ENCODE measurements at regions not wholly inside any gene's neighbourhood (a gene's known extent, or its start where the extent isn't known, plus 50 kb on each side); places are given as distances from the start of the nearest gene placed in this dataset.

- H3K9me3 Mint-ChIP-seq = no peaks in the 10 kb centered on the region
- DNase-seq = no peak
Observed at GRCh38 chr18:73724958-73725357, 422.7 kb downstream of the FBXO15 start.

GRCh38 chr18:73719611-73720010 lies 428.0 kb downstream of the FBXO15 start:
- Mint-ChIP-seq H3K9me3 (peaks cover 14% of the 10 kb centered on the region), H3K27me3 (ENCODE audit: insufficient read depth) (peaks cover 3% of the 10 kb centered on the region; the same call in 1 of the 2 replicates), H3K36me3 (ENCODE audit: low read depth) (peaks cover 30% of the 10 kb centered on the region), H3K4me1 (ENCODE audit: low read depth) (peaks cover 32% of the 10 kb centered on the region), H3K4me3 (no peak overlapping the region), H3K27ac (no peak overlapping the region)
- TF ChIP-seq CTCF (IDR thresholded peaks at IDR 0.05) = no peak
- no peak for DNase-seq

More at GRCh38 chr18:73724958-73725357, 422.7 kb downstream of the FBXO15 start:
- peaks cover under 1% of the 10 kb centered on the region; the same call in 1 of the 2 replicates for H3K36me3 Mint-ChIP-seq (ENCODE audit: low read depth)
- no peak for TF ChIP-seq CTCF (IDR thresholded peaks at IDR 0.05)
- H3K4me1 Mint-ChIP-seq (ENCODE audit: low read depth) = peaks cover under 1% of the 10 kb centered on the region
- no peak overlapping the region for H3K4me3 Mint-ChIP-seq
- peaks cover 2% of the 10 kb centered on the region; the same call in 1 of the 2 replicates for H3K27me3 Mint-ChIP-seq (ENCODE audit: insufficient read depth)
- H3K27ac Mint-ChIP-seq = no peak overlapping the region

- DNase-seq = peak; percentile 70
- TF ChIP-seq CTCF (IDR thresholded peaks at IDR 0.05) = no peak
- peaks cover 3% of the 10 kb centered on the region; the same call in 1 of the 2 replicates for H3K27me3 Mint-ChIP-seq (ENCODE audit: insufficient read depth)
- H3K27ac Mint-ChIP-seq = peak overlapping the region; percentile 71
- peak overlapping the region; percentile 56; the same call in 1 of the 2 replicates for H3K4me3 Mint-ChIP-seq
- H3K9me3 Mint-ChIP-seq = peaks cover 14% of the 10 kb centered on the region
- H3K36me3 Mint-ChIP-seq (ENCODE audit: low read depth) = peaks cover 30% of the 10 kb centered on the region
- peaks cover 37% of the 10 kb centered on the region for H3K4me1 Mint-ChIP-seq (ENCODE audit: low read depth)
Observed at GRCh38 chr18:73717570-73717969, 430.1 kb downstream of the FBXO15 start.

GRCh38 chr18:73715210-73715670 lies 432.4 kb downstream of the FBXO15 start:
- peaks cover 3% of the 10 kb centered on the region; the same call in 1 of the 2 replicates for H3K27me3 Mint-ChIP-seq (ENCODE audit: insufficient read depth)
- H3K36me3 Mint-ChIP-seq (ENCODE audit: low read depth) = peaks cover 30% of the 10 kb centered on the region
- peaks cover 37% of the 10 kb centered on the region for H3K4me1 Mint-ChIP-seq (ENCODE audit: low read depth)
- TF ChIP-seq CTCF (IDR thresholded peaks at IDR 0.05) = no peak
- DNase-seq = no peak
- no peak overlapping the region for H3K4me3 Mint-ChIP-seq
- no peak overlapping the region for H3K27ac Mint-ChIP-seq
- H3K9me3 Mint-ChIP-seq = peaks cover 14% of the 10 kb centered on the region

GRCh38 chr18:73714466-73714865 lies 433.2 kb downstream of the FBXO15 start:
- Mint-ChIP-seq H3K9me3 (peaks cover 14% of the 10 kb centered on the region), H3K4me1 (ENCODE audit: low read depth) (peaks cover 31% of the 10 kb centered on the region), H3K4me3 (no peak overlapping the region), H3K27me3 (ENCODE audit: insufficient read depth) (peaks cover 3% of the 10 kb centered on the region; the same call in 1 of the 2 replicates), H3K36me3 (ENCODE audit: low read depth) (peaks cover 25% of the 10 kb centered on the region), H3K27ac (no peak overlapping the region)
- TF ChIP-seq CTCF (IDR thresholded peaks at IDR 0.05) = no peak
- no peak for DNase-seq

Data from HFFc6 (cell line).